Cardiac fibroblast (primary cell): ENCODE measurements at regions not wholly inside any gene's neighbourhood (a gene's known extent, or its start where the extent isn't known, plus 50 kb on each side); places are given as distances from the start of the nearest gene placed in this dataset.

ENCODE experiments used
- DNase-seq, 2 donors: peaks; one replicate each; pipeline versions ENCODE4 v3.0.0 to v3.0.0-alpha.2; 2010; ENCODE audit warnings: low read depth in 2 of 2
- H3K4me3 ChIP-seq, 2 donors: replicated peaks in 1 of 2; 1 replicate in 1 of 2; 2 replicates in 1 of 2; pipeline ENCODE4 v1.5.1; 2011; ENCODE audit warnings: low read depth in 2 of 2, low read length in 2 of 2, mild to moderate bottlenecking in 2 of 2, moderate library complexity in 1 of 2
- TF ChIP-seq, protein P1 (sequence below): IDR thresholded peaks from one replicate; pipeline ENCODE4 v1.5.1; 2011; ENCODE audit warnings: low read depth, mild to moderate bottlenecking, low read length, inconsistent platforms

DNA sequence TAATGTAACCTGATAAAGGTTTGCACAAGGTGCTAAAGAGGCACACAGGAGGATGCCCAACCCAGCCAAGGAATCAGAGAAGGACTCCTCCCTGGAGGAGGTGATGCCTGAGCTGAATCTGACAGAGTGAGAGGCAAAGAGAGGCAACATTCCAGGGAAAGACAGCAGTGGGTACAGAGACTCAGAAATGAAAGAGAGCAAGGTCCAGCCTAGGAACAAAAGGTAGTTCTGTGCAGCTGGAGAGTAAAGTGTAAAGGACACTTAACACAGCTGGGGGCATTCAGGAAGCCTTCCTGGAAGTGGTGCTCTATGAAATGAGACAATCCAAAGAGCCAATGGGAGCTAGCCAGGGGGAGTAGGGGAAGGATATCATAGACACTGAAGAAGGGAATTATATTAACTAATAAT, 181.0 kb upstream of the GLI2 start:
- TF ChIP-seq, protein P1, sequence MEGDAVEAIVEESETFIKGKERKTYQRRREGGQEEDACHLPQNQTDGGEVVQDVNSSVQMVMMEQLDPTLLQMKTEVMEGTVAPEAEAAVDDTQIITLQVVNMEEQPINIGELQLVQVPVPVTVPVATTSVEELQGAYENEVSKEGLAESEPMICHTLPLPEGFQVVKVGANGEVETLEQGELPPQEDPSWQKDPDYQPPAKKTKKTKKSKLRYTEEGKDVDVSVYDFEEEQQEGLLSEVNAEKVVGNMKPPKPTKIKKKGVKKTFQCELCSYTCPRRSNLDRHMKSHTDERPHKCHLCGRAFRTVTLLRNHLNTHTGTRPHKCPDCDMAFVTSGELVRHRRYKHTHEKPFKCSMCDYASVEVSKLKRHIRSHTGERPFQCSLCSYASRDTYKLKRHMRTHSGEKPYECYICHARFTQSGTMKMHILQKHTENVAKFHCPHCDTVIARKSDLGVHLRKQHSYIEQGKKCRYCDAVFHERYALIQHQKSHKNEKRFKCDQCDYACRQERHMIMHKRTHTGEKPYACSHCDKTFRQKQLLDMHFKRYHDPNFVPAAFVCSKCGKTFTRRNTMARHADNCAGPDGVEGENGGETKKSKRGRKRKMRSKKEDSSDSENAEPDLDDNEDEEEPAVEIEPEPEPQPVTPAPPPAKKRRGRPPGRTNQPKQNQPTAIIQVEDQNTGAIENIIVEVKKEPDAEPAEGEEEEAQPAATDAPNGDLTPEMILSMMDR: no peak
- H3K4me3 ChIP-seq: no peak overlapping the region
- no peak for DNase-seq

DNA sequence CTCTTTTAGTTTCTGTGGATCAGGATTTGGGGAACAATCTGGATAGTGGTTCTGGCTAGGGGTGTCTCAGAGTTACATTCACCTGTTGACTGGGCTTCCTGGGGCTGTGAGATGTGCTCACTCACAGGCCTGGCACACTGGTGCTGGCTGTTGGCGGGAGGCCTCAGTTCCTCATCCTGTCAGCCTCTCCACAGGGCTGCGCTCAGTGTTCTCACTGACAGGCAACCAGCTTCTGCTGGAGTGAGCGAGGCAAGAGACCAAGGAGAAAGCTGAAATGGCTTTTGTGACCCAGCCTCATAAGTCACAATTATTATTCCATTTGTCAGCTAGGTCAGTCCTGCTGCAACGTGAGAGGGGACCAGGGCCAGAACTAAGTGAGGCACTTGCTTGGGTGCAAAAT, 180.6 kb upstream of the GLI2 start:
- no peak overlapping the region for H3K4me3 ChIP-seq
- no peak for DNase-seq
- TF ChIP-seq, protein P1: no peak

DNA sequence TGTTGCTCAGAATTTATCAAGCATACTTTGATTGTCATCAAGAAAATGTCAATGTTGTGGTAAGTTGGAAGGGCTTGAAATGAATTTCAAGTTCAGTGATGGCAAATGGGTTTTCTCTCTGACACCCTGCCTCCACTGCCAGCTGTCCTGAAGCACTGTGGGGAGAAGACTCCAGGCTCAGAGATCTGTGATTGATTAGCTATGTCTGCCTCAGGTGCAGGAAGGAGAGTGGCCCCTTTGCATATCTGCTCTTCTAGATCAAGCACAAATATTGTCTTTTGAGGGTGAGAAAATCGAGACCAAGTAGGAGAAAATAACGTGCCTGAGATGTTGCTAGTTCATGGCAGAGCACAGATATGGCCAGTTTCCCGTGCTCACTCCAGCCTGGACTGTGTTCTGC, 178.8 kb upstream of the GLI2 start:
- TF ChIP-seq, protein P1: no peak
- no peak overlapping the region for H3K4me3 ChIP-seq
- DNase-seq: no peak

DNA sequence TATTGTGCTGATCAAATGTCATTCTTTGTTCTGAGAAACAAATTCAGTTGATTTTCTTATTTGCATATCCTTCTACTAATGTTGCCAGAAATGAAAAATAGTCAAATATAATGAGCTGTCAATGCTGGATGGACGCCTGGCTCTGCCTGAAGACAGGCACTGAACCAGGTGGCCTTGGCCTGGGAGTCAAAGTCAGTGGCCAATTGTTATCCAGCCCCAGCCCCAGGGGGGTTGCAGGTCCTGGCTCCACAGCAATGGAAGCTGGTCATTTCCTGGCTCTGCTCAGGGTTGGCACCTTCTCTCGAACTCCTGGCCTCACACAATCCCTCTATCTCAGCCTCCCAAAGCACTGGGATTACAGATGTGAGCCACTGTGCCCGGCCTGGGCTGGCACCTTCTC, 176.8 kb upstream of the GLI2 start:
- TF ChIP-seq, protein P1: no peak
- no peak overlapping the region for H3K4me3 ChIP-seq
- DNase-seq: no peak

DNA sequence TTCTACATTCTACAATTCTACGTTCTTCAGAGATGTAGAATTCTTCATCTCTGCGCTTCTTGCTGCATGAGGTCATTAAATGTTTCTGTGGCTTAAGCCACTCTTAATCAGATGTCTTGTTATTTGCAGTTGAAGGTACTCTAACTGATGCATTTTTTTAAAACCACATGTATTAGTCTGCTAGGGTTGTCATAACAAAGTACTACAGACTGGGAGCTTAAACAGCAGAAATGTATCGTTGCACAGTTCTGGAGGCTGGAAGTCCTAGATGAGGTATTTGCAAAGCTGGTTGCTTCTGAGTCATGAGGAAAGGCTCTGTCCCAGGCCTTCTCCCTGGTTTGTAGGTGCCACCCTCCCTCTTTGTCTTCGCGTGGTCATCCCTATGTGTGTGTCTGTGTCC, 176.3 kb upstream of the GLI2 start:
- TF ChIP-seq, protein P1: no peak
- peak; percentile 90 to 97 for DNase-seq

DNA sequence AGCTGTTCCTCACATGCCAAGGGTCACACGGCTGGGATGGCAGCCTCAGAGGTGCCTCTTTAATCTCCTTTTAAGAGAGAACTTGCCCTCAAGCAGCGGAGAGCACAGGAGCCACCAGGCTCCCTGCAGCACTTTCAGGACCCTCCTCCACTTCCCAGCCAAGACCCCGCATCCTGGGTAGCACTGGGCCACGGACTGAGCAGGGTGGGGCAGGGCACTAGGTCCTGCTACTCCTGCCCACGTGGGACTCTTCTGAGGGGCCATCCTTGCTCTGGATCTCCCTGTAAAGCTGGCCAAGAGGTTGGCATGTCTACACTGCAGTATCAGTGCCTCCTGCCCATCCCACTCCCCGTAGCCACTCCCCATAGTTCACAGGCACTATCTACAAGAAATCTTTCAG, 175.3 kb upstream of the GLI2 start:
- H3K4me3 ChIP-seq: no peak overlapping the region
- TF ChIP-seq, protein P1: no peak
- DNase-seq: no peak

More for the DNA sequence above, 176.3 kb upstream of the GLI2 start:
- H3K4me3 ChIP-seq: no peak overlapping the region

DNA sequence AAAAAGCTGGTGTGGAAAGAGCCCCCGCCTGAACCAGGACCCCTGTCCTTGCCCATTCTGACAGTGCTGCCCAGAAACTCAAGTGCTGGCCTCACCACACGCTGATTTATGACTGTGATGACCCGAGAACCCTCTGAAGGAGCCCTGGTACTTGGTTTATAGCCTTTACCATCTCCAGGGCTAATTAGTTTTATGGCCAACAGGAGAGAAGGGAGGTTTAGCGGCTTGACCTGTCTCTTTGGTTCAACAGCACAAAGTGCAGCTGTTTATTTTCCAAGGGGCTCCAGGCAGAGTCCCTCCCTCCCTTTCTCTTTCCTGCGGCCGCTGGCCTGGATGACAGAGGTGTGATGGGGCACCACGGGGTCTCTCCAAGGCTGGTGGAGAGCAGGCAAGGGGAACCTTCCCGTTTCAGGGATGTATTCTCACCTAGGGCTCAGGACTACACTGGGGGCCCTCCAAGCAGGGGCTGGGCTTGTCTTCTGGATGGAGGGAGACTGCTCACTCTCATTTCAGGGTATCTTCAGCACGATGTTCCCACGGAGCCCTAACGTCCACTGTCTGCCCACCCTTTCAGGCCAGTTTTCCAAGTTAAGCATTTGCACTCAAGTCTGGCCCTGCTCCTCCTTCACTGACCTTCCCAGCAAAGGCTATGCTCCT, 174.2 kb upstream of the GLI2 start:
- DNase-seq: no peak

More for the DNA sequence above, 174.2 kb upstream of the GLI2 start:
- TF ChIP-seq, protein P1: no peak
- H3K4me3 ChIP-seq: no peak overlapping the region
